ENCODE measurements at regions not wholly inside any gene's neighbourhood (a gene's known extent, or its start where the extent isn't known, plus 50 kb on each side); places are given as distances from the start of the nearest gene placed in this dataset.

DNA sequence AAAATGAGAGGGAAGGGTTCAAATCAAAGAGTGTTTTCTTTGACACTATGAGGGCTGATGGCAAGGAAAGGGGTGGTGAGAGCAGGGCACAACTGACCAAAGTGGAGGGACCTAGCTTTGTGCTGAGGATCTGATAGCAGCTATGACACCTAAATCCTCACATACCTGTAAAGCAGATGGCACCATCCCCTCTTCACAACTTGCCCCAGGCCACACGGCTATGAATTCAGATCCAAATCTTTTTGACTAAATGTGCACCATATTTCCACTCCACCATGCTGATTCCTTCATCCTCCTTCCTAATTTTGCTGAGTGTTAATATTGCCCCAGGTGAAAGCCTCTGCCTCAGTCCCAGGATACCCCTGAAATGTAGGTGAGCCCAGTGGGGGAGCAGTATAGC is 385.7 kb downstream of the PLPP3 start:
- intact Hi-C loops (cut with micrococcal nuclease): no loop called here

DNA sequence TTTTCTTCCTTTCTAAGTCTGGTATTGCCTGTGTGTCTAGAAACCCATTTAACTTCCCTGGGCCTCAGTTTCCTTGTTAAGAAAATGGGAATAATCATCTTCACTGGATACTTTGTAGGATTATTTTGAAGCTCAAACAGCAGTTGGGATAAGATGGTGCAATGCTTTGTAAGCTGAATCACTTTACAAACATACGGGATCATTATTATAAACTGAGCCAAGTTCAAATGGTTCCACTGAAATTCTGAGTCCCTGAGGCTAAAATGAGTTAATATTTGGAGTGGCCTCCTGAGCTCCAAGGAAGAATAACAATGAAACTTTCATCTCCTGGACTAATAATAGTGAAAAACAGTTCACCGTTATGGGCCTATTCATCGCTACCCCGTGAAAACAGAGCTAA is 388.0 kb downstream of the PLPP3 start:
- intact Hi-C loops (cut with micrococcal nuclease): no loop called here

DNA sequence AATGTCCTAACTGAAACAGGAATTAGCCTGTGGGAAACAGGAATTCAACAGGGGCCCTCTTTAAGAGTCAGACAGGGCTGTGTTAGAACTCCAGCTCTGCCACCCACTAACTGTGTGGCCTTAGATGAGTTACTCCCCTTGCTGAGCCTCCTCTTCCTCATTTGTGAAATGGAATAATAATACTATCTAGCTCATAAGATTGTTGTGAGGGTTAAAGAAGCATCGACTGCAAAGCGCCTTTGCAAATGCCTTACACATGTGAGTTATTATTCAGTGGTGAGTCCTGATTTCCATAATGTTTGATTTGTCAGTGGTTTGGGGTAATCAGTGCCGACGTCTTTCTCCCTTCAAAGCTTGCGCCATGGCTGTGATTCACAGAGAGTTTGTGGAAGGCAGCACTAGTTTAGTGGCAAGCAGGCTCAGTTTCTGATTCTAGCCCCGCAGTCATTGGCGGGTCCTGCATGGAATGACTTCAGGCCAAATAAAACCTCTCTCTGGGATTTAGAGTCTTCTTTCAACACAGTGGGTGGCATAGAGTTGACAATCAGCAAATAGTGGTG is 388.5 kb downstream of the PLPP3 start:
- intact Hi-C loops (cut with micrococcal nuclease): no loop called here

DNA sequence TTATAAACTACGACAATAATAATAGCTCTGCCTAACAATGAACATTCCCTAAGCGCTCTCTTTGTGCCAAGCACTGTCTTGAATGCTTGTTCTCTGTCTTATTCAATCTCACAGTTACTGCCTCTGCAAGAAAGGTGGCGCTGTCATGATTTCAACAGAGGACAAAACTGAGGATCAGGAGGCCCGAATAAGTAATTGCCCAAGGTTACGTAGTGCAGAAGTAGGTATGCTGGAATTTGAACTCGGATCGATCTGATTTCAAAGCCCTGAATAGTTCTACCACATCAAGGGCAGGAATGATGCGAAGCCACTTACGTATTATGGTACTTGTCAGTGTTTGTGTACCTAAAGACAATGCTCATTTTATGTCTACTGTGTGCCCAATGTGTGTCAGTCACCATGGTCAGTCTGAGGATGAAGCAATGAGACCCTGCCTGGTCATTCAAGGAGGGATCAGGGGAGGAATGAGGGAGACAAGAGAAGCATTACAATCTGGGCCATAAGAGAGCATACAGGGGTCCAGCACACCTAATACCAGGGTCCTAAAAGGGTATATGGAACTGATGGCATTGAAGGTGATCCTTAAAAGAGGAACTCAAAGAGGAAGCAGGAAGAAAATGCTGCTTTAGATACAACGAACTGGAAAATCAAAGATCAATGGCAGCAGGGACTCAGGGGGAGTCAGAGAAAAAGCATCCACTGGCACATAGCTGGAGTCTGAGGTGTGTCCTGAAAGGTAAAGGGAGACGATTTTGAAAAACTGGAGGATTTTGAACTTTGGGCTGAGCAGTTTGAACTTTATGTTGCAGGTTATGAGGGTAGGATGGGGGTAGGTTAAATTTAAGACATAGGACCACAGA is 389.2 kb downstream of the PLPP3 start:
- intact Hi-C loops (cut with micrococcal nuclease): no loop called here

DNA sequence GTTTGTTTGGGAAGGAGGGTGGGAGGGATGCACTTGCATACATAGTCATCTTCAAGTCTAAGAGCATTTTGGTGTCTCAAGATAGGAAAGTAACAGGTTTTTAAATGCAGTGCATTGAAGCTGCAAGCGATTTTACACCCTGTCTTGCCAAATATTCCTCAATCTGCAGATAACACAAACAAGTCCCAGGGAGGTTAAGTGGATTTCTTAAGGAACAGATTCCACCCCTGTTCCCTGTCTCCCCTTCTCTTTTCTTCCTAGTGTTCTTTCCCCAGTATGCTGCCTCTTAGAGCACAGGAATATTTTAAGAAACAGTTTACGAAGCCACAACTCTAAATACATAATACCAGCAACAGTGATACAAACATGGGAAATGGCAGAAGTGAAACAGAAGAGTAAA is 389.9 kb downstream of the PLPP3 start:
- intact Hi-C loops (cut with micrococcal nuclease): no loop called here

DNA sequence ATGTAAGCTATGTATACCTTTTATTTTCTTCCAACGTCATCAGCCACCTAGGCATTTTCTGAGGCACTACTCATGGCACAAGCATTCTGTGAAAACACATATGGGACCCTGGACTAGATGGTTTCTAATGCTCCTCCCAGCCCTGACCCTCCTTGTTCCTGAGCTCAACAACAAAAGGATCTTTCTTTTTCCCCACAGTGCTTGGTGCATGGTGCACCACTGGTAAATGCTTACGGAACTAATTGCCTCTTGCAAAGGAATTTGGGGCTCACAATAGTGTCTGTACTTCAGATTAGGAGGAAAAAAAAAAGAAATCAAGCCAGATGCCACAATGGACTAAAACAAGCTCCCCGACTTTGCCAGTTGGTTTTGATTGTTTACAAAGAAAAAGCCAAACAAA is 390.5 kb downstream of the PLPP3 start:
- intact Hi-C loops (cut with micrococcal nuclease): no loop called here

DNA sequence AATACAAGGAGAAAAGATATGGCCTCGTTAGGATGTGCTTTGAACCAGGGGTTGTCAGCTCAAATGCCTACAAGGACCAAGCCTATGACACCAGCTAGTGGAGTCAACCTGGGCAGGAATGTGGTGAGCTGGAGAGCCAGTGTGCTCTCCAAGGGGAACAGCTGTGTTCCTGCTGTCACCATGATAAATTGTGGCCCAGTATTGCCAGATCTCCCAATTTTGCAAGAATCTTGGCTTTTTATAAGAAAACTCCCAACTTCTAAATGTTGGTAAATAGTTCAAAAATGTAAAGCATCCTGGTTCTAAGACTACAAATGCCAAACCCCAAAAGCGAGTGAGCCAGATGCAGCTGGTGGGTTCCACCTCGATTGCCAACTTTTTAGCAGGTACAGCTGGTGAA is 391.1 kb downstream of the PLPP3 start:
- intact Hi-C loops (cut with micrococcal nuclease): no loop called here

DNA sequence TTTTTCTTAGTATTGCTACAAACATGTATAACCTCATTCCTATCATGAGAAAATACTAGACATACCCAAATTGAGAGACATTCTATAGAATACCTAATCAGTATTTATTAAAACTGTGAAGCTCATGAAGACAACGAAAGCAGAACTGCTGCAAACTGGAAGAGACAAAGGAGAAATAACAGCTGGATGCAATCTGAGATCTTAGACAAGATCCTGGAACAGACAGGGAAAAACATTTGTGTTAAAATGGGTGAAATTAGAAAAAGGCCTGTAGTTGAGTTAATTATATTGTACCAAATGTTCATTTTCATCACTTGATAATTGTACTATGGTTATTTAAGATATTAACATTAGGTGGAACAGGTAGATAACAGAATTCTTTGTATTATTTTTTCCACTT is 392.0 kb downstream of the PLPP3 start:
- intact Hi-C loops (cut with micrococcal nuclease): no loop called here

DNA sequence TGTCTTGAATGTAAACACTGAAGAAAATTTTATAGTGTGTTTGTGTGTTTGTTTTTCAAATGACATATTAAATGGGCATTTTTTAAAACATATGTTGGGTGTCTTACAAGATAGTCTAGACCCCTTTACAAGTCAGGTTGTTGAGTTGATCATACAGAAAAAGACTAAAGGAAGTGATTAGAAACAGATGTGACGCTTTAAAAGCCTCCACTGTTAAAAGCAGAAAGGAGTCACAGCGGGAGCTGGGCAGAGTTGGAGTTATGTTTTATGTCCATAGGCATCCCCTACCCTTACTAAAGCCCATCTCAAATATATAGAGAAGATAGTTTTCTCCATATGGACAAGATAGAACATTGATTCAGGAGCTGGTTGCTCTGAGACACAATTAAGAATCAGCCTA is 393.9 kb downstream of the PLPP3 start:
- intact Hi-C loops (cut with micrococcal nuclease): no loop called here

DNA sequence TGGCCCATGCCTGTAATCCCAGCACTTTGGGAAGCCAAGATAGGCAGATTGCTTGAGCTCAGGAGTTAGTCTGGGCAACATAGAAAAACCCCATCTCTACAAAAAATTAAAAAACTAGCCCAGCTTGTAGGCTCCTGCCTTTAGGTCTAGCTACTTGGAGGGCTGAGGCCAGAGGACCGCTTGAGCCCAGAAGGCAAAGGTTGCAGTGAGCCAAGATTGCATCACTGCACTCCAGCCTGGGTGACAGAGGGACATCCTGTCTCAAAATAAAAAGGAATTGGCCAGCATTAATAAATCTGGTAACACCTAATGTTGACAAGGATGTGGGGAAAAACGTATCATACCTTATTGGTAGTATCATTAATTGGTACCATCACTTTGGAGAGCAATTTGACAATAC is 396.2 kb downstream of the PLPP3 start:
- intact Hi-C loops (cut with micrococcal nuclease): no loop called here

DNA sequence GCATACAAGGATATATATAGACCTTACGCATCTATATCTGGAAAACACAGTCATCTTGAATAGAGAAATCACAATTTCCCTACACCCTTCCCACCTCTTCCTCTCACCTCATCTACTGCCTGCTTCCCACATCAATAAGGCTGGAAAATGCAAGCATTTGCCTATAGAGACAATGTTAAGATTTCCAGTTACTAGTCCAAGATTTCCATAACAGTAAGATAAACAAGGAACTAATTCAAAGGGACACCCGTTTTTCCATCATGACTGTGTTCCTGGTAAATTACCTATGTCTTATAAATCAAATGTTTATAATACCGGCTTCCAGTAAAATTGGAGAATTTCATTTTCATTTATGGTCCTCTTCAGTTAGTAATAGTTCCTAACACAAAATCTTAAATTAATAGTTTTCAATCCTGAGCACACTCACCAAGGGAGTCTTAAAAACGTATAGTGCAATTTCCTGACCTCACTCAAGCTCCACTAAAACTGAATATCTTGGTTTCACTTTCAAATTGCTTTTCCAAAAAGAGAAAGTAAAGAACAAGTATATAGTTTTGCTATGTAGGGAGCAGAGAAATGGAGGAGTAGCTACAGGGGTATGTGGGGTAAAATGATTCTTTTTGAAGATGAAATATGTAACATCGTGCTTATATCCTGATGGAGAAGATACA is 398.7 kb downstream of the PLPP3 start:
- intact Hi-C loops (cut with micrococcal nuclease): no loop called here

DNA sequence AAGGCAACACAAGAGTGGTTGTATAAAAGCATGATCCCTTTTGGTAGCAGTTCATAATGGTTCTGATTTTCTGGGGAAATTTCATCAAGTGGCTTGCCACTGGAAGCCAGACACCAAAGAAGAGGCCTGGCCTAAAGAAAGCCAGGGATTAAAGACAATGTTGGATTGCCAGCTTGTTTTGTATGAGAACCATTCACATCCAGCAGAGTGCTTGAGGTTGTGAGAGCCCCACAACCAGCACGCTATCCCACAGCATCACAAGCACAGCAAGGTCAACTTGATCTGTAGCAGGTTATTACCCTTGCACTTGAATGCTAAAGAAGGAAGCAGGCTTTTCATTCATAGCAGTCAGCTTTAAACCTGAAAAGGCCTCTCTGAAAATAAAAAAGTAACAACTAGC is 399.8 kb downstream of the PLPP3 start:
- intact Hi-C loops (cut with micrococcal nuclease): no loop called here

DNA sequence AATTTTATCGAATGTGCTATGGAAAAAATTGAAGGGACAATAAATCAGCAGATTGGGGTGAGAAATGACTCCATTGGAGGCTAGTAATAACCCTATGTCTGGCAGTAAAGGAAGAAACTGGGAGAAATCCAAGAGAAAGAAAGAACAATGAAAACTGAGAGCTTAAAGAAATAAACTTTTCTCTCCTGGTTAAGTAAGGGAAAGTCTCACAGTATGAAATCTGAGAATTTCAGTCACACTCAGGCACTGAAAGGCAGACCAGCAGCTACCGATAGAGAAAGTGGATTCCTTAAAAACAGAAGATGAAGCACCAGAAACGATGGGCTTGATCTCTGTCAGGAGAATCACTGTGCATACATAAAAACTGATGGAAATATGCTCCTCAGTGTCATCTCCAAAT is 404.2 kb downstream of the PLPP3 start:
- intact Hi-C loops (cut with micrococcal nuclease): no loop called here

DNA sequence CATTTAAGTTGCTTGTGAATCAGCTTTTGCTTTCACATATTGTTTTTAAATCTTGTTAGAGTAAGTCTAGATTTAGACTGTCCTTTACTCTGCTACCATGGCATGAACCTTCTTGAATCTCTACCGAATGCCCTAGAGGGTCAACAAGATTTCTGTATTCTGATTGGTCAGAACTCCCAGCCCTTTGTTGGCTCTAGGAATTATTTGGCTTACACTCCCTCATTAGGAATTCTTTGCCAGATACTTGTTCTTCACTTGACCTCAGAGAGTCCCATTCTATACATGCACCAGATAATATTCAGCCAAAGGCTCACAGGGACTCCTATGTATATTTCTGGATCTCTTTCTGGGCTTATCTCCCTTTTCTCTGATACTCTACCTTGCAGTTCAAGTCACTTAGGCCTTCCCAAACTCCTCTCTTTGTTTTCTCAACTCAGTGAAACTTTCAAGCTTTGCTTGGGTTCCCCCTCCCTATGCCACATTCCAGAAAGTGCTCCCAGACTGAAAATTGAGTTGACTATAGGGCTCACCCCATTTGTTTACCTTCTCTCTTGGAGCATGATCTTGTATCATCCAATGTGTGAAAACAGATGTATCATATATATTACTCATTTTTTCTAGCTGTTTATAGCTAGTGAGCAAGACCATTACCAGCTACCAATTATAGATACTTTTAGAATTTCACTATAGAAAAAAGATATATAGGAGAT is 405.0 kb downstream of the PLPP3 start:
- intact Hi-C loops (cut with micrococcal nuclease): no loop called here

DNA sequence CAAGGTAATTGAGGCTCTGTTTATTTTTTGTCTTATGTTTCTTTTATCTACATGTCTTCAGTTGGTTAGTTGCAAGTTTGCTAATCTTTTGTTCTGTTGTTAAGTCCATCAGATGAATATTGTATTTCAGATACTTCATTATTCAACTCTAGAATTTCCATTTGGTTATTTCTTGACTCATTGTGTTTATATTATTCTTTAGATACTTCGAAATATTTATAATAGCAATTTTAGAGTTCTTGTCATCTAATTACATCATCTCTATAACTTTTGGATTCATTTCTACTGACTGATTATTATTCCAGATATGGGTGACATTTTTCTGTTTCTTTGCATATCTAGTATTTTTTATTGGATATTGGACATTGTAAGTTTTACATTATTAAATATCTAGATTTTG is 405.6 kb downstream of the PLPP3 start:
- intact Hi-C loops (cut with micrococcal nuclease): no loop called here

DNA sequence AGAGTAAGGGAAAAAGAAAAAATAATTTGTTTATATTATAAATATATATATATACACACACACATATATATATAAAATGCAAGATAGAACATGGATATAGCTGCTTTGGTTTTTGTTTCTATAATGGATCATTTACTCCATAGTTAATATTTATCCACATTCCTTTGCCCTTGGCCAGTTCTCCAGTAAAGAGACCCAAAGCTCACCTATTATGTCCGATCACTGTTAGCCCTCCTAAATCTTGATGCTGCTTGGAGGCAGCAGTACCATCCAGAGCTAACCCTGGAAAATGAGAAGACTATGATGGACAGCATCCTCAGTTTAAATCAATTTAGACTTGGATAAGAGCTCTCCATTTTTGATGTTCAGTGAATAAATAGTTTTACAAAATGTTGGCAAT is 407.7 kb downstream of the PLPP3 start:
- intact Hi-C loops (cut with micrococcal nuclease): no loop called here

DNA sequence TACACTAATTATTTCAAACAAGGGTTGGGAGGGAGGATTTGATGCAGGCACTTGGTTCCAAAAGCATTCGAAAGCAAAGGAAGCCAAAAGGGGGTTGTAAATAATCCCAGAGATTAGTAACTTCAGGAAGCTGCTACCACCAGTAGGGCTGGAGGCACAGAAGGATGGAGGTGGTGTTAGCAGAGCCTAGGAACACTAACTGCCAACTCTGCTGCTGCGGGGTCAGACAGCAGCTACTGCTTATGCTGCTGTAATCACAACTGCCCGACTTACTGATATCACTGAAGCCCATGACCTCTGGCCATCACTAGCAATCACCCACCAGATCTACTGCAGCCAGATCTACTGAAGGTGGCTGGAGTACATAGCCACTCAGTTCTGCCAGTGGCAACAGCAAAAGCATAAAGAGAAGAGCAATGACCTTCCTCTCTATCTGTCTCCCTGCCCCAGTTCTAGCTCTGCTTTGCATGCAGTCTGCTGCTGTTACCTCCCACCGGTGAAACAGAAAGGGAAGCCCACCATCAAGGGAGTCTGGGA is 408.5 kb downstream of the PLPP3 start:
- intact Hi-C loops (cut with micrococcal nuclease): no loop called here

DNA sequence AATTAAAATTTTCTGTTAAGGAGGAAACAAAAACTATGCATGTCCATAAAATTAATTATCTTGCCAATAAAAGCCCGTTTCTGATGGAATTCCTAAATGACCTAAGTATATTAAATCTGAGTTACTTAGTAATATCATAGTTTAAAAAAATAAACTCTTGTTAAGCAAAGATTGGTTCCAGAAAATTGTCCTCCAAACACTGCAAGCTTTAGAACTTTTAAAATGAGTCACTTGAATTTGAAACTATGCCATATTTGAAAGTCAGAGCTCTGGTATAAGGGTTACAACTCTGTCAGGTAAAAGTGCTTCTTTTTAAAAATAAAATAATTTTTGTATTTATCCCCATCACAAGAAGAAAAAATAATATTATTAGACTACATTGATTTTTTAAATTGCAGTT is 409.5 kb downstream of the PLPP3 start:
- intact Hi-C loops (cut with micrococcal nuclease): no loop called here

DNA sequence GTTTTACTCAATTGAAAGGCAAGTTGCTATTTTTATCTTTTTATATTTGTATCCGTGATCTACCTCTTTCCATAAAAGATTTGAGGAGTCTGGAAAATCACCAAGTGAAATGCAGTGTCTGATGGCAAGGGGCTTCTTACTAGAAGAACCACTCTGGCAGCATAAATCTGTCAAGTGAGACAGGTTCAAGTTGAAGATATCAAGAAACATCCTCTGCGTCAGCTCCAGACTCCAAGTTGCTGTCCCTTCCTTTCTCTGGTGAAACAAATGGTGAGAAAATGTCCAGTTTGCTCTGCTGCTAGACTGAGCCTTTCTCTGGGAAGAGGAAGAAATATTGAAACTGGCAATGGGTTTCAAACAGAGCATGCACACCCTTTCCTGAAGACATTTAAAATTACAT is 411.2 kb downstream of the PLPP3 start:
- intact Hi-C loops (cut with micrococcal nuclease): no loop called here

DNA sequence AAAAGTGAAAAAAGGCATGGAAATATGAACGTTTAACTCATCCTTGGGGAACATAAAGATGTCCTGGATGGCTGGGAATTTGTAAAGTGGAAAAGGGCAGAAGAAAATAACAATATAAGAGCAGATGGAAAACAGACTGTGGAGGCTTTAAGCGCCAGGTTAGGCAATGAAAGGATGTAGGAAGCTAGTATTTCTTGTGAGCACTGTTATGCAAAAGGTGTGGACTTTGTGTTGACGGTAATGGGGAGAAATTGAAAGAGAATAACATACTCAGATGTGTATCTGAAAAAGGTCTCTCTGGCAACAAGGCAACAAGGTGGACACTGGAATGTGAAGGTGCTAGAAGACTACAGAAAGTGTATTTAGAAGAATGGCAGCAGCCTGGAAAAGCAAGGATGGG is 411.8 kb downstream of the PLPP3 start:
- intact Hi-C loops (cut with micrococcal nuclease): no loop called here

DNA sequence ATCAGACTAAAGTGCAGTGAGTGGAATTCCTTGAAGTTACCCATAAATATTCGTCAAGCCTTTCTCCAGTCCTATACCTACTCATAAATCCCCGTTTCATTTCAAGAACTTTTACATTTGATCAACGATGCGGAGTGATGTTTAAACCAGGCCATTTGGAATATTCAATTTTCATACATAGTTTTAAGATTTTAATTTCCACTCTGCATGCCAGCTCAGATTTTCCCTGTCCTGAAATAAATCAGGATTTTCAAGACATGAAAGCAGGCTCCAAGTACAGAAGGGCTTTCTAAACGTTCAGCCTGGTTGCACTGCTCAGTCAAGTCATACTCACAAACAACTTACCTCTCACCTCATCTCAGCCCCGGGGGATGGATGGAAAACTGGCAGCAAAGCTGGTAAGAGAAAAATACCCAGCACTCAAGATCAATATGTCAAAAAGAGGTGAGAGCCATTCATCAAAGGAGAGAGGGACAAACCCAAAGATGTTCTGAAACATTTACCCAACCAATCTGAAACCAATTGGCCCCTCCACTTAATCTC is 418.5 kb downstream of the PLPP3 start:
- intact Hi-C loops (cut with micrococcal nuclease): no loop called here
